Spleen (tissue), 7 donors: ENCODE measurements at regions not wholly inside any gene's neighbourhood (a gene's known extent, or its start where the extent isn't known, plus 50 kb on each side); places are given as distances from the start of the nearest gene placed in this dataset.

ENCODE experiments used
- CTCF ChIP-seq, 11 experiments: fragments of 200-600 bp in 7 of 11; fragments of 450-650 bp in 4 of 11; sonication (generic) in 4 of 11; IDR thresholded peaks in 8 of 11; conservative IDR thresholded peaks in 3 of 11; 1 replicate in 7 of 11; 2 replicates in 4 of 11; pipeline versions ENCODE4 v1.4.0 to v1.8.0; 2016 to 2021; ENCODE audit warnings: antibody characterized with exemption in 11 of 11, inconsistent platforms in 4 of 11, mild to moderate bottlenecking in 1 of 11
- POLR2A ChIP-seq, 3 donors: fragments of 450-650 bp; IDR thresholded peaks; one replicate each; pipeline ENCODE4 v1.5.1; 2017; ENCODE audit warnings: antibody characterized with exemption in 3 of 3, mild to moderate bottlenecking in 1 of 3
- donor health status: DM: no; HTN: no; CAD: no; lungs with moderate emphysema.
- donor health status: DM: no; HTN: no; CAD: no.
- donor health status: DM: no; HTN: no; CAD: no.

GRCh38 chr3:170714562-170715535 lies 129.0 kb upstream of the SLC7A14 start:
- no peak for TF ChIP-seq CTCF (IDR thresholded peaks at IDR 0.05 in 8 of 11, conservative IDR thresholded peaks at IDR 0.05 in 3 of 11)
- no peak for TF ChIP-seq POLR2A (IDR thresholded peaks at IDR 0.05)
